ENCODE measurements at regions not wholly inside any gene's neighbourhood (a gene's known extent, or its start where the extent isn't known, plus 50 kb on each side); places are given as distances from the start of the nearest gene placed in this dataset.

DNA sequence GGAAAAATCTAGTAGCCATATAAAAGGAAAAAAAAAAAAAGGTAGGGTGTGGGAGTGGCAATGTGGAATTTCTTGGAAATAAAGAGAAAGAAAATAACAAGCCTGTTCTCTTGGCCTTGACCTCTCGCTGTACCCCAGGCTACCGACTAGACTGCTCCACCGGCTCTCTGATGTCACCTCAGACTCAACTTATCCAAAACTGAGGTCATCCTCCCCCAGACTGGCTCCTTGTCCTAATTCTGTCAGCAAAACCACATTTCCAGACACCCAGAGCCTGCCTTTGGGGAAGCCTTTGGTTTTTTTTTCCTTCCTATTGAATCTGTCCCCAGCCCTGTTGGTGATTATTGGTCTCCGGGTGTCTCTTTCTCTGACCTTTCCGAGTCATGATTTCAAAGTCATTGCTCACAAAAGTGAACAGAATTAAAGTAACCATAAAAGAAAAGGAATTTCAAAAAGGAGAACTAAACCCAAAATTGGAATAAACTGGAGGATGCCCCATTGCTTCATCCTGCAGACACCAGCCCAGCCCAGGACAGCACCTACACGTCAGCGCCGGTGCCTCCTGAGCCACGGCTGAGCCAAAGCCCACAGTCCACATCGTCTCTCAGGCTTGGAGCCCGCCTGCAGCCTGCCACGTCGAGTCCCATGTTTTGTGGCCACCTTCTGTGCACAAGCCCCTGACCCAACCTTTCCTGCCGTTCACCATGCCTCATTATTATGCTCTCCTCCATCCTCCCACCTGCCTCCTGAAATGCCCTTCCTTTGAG is 170.7 kb downstream of the MYLK4 start:
- TF ChIP-seq, protein P1, sequence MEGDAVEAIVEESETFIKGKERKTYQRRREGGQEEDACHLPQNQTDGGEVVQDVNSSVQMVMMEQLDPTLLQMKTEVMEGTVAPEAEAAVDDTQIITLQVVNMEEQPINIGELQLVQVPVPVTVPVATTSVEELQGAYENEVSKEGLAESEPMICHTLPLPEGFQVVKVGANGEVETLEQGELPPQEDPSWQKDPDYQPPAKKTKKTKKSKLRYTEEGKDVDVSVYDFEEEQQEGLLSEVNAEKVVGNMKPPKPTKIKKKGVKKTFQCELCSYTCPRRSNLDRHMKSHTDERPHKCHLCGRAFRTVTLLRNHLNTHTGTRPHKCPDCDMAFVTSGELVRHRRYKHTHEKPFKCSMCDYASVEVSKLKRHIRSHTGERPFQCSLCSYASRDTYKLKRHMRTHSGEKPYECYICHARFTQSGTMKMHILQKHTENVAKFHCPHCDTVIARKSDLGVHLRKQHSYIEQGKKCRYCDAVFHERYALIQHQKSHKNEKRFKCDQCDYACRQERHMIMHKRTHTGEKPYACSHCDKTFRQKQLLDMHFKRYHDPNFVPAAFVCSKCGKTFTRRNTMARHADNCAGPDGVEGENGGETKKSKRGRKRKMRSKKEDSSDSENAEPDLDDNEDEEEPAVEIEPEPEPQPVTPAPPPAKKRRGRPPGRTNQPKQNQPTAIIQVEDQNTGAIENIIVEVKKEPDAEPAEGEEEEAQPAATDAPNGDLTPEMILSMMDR (IDR thresholded peaks at IDR 0.05; ENCODE audit: poor library complexity), result no peak
- TF ChIP-seq EZH2 (IDR thresholded peaks at IDR 0.05; ENCODE audit: borderline replicate concordance) (no peak), EZH2phosphoT487 (IDR thresholded peaks at IDR 0.05; ENCODE audit: low read depth, severe bottlenecking, unreplicated experiment) (no peak)

Measured in hepatocyte (in vitro differentiated cells).